A549 (cell line): ENCODE measurements at regions not wholly inside any gene's neighbourhood (a gene's known extent, or its start where the extent isn't known, plus 50 kb on each side); places are given as distances from the start of the nearest gene placed in this dataset.

Experiments used
- ATAC-seq, 2 experiments: fragments of 200-7000 bp in 1 of 2; fragments of >200 bp in 1 of 2; cut with Nextera tagmentation in 1 of 2; cut with Tn5 transposase in 1 of 2; 3 replicates each; pipeline versions ENCODE4 v1.8.0 to v1.9.1; 2018 to 2020; ENCODE audit warnings: mild to moderate bottlenecking in 1 of 2, moderate library complexity in 1 of 2
- CTCF ChIA-PET: fragments of 300-600 bp; sonication (Branson Sonifier 250); formaldehyde crosslinking; extraction: SDS; loops from one replicate; lab custom pipeline; 2021; ENCODE audit warnings: antibody characterized with exemption, inconsistent platforms; lab: Yijun Ruan, JAX
- POLR2A ChIA-PET: fragments of 350-600 bp; formaldehyde crosslinking; extraction: SDS; loops from one replicate; lab custom pipeline; 2021; ENCODE audit warnings: antibody characterized with exemption, inconsistent platforms; lab: Yijun Ruan, JAX
- DNase-seq, 2 experiments: peaks; one replicate each; pipeline versions ENCODE4 v3.0.0 to v3.0.0-alpha.2; 2011 to 2016; ENCODE audit warnings: low read depth in 1 of 2, low spot score in 1 of 2
- FAIRE-seq: peaks from 2 replicates; lab custom pipeline; 2011; peaks lifted over from hg19 to GRCh38; lab: Jason Lieb, UNC
- H3K27ac ChIP-seq, 2 experiments: fragments of >200 bp; sonication (Bioruptor Twin); formaldehyde crosslinking; 3 replicates each; pipeline ENCODE4 v1.5.1; 2016 to 2017
- H3K4me1 ChIP-seq: fragments of >200 bp; sonication (Bioruptor Twin); formaldehyde crosslinking; 3 replicates; pipeline ENCODE4 v1.6.1; 2016
- H3K4me2 ChIP-seq: fragments of >200 bp; sonication (Bioruptor Twin); formaldehyde crosslinking; 3 replicates; pipeline ENCODE4 v1.6.1; 2016
- H3K4me3 ChIP-seq: fragments of >200 bp; sonication (Bioruptor Twin); formaldehyde crosslinking; 3 replicates; pipeline ENCODE4 v1.5.1; 2016
- H3K9me3 ChIP-seq: fragments of >200 bp; sonication (Bioruptor Twin); formaldehyde crosslinking; 3 replicates; pipeline ENCODE4 v1.6.1; 2016
- BHLHE40 ChIP-seq: IDR thresholded peaks from 2 replicates; pipeline ENCODE4 v1.6.1; 2012; ENCODE audit warnings: low read depth, low read length, inconsistent platforms
- CBX8 ChIP-seq: fragments of 200-600 bp; sonication (generic); IDR thresholded peaks from 2 replicates; pipeline ENCODE4 v1.6.1; 2016
- CHD2 ChIP-seq: fragments of 150-350 bp; IDR thresholded peaks from 2 replicates; pipeline ENCODE4 v1.6.1; 2014; ENCODE audit warnings: low read length; ENCODE audit not compliant: partially characterized antibody
- EHF ChIP-seq: fragments of 250-450 bp; sonication (Bioruptor Pico); IDR thresholded peaks from 2 replicates; pipeline ENCODE4 v1.5.0; 2020; ENCODE audit warnings: mild to moderate bottlenecking
- EHMT2 ChIP-seq: fragments of 200-600 bp; sonication (generic); IDR thresholded peaks from 2 replicates; pipeline ENCODE4 v1.6.1; 2016; ENCODE audit warnings: antibody characterized with exemption, low read depth, mild to moderate bottlenecking, moderate library complexity
- KDM5A ChIP-seq: fragments of 200-600 bp; sonication (generic); IDR thresholded peaks from 2 replicates; pipeline ENCODE4 v1.6.1; 2016; ENCODE audit warnings: antibody characterized with exemption, mild to moderate bottlenecking
- MAFK ChIP-seq: fragments of 450-650 bp; IDR thresholded peaks from 2 replicates; pipeline ENCODE4 v1.6.1; 2014; ENCODE audit not compliant: partially characterized antibody
- MAZ ChIP-seq: fragments of 150-350 bp; IDR thresholded peaks from 2 replicates; pipeline ENCODE4 v1.6.1; 2014; ENCODE audit warnings: antibody characterized with exemption, low read depth, low read length, borderline replicate concordance
- MYC ChIP-seq: IDR thresholded peaks from 2 replicates; pipeline ENCODE4 v1.6.1; 2012; ENCODE audit warnings: mild to moderate bottlenecking, inconsistent platforms, low read length, improper control_type of control experiment, borderline replicate concordance
- NFE2L2 ChIP-seq: fragments of 150-350 bp; conservative IDR thresholded peaks from 2 replicates; pipeline ENCODE4 v1.6.1; 2014; ENCODE audit warnings: low read length
- PHF8 ChIP-seq: fragments of 200-600 bp; sonication (generic); IDR thresholded peaks from 2 replicates; pipeline ENCODE4 v1.6.1; 2016; ENCODE audit warnings: low read depth, mild to moderate bottlenecking, antibody characterized with exemption, moderate library complexity, borderline replicate concordance
- POLR2AphosphoS2 ChIP-seq: conservative IDR thresholded peaks from 2 replicates; pipeline ENCODE4 v1.6.1; 2012; ENCODE audit warnings: low read length, improper control_type of control experiment, inconsistent platforms
- RFX5 ChIP-seq: fragments of 450-650 bp; IDR thresholded peaks from 2 replicates; pipeline ENCODE4 v1.7.1; 2014; ENCODE audit warnings: antibody characterized with exemption, mild to moderate bottlenecking, moderate library complexity
- RNF2 ChIP-seq: fragments of 200-600 bp; sonication (generic); IDR thresholded peaks from 2 replicates; pipeline ENCODE4 v1.6.1; 2016; ENCODE audit warnings: low read depth, mild to moderate bottlenecking, antibody characterized with exemption, moderate library complexity, borderline replicate concordance
- SREBF2 ChIP-seq: fragments of 450-650 bp; IDR thresholded peaks from 2 replicates; pipeline ENCODE4 v1.6.1; 2014; ENCODE audit warnings: mild to moderate bottlenecking, moderate library complexity
- TFCP2L1 ChIP-seq: fragments of 250-450 bp; sonication (Bioruptor Pico); IDR thresholded peaks from 2 replicates; pipeline ENCODE4 v1.5.0; 2021; ENCODE audit warnings: mild to moderate bottlenecking
- ZC3H11A ChIP-seq: fragments of 450-650 bp; IDR thresholded peaks from 2 replicates; pipeline ENCODE4 v1.6.1; 2014; ENCODE audit warnings: antibody characterized with exemption, mild to moderate bottlenecking
- ZNF302 ChIP-seq: fragments of 250-450 bp; sonication (Bioruptor Pico); IDR thresholded peaks from 2 replicates; pipeline ENCODE4 v1.9.0; 2021; ENCODE audit warnings: inconsistent platforms, mild to moderate bottlenecking, moderate library complexity
- ZSCAN20 ChIP-seq: fragments of 250-450 bp; sonication (Bioruptor Pico); IDR thresholded peaks from 2 replicates; pipeline ENCODE4 v1.8.0; 2022; ENCODE audit warnings: mild to moderate bottlenecking, moderate library complexity
- WGBS: methylation state at CpG from one replicate; pipeline ENCODE4 v1.1.6; 2017; ENCODE audit errors: missing lambda C conversion rate; 5-methylcytosine and 5-hydroxymethylcytosine counted together
- TF ChIP-seq, protein P1 (sequence below): fragments of 450-650 bp; IDR thresholded peaks from 2 replicates; pipeline ENCODE4 v1.6.1; 2014; ENCODE audit warnings: antibody characterized with exemption
- TF ChIP-seq, protein P2 (sequence below): fragments of >200 bp; sonication (Bioruptor Twin); formaldehyde crosslinking; IDR thresholded peaks from 3 replicates; pipeline ENCODE4 v1.6.1; 2016
- TF ChIP-seq, protein P3 (sequence below): fragments of >200 bp; sonication (Bioruptor Twin); formaldehyde crosslinking; IDR thresholded peaks from 3 replicates; pipeline ENCODE4 v1.5.1; 2016
- TF ChIP-seq, protein P4 (sequence below): fragments of 150-350 bp; IDR thresholded peaks from 2 replicates; pipeline ENCODE4 v1.6.1; 2014; ENCODE audit warnings: low read depth, mild to moderate bottlenecking, low read length

DNA sequence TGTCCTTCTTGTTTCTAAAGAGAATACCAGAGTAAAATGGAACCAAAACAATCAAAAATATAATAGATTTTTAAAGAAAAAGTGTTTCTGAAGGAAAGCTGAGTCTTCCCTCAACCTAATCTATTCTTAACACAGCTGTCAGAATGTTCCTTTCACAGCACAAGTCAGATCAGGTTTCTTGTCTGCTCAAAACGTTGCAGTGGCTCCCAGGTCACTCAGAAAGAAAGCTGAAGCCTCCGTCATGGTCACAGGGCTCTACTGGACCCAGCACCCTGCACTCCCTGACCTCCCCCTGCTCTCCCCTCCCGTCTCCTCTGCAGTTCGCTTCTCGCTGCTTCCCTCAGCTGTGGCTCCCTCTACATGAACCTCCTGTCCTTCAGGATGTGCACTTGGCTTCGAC is 90.7 kb upstream of the PTPRM start (continued):
- TF ChIP-seq ZNF302 (CRISPR knock-in tag) (no peak), CHD2 (no peak), RNF2 (no peak), SREBF2 (no peak), MAZ (no peak), CBX8 (no peak), KDM5A (no peak), NFE2L2 (no peak), PHF8 (no peak)
- TF ChIP-seq, protein P1, sequence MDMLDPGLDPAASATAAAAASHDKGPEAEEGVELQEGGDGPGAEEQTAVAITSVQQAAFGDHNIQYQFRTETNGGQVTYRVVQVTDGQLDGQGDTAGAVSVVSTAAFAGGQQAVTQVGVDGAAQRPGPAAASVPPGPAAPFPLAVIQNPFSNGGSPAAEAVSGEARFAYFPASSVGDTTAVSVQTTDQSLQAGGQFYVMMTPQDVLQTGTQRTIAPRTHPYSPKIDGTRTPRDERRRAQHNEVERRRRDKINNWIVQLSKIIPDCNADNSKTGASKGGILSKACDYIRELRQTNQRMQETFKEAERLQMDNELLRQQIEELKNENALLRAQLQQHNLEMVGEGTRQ: no peak

DNA sequence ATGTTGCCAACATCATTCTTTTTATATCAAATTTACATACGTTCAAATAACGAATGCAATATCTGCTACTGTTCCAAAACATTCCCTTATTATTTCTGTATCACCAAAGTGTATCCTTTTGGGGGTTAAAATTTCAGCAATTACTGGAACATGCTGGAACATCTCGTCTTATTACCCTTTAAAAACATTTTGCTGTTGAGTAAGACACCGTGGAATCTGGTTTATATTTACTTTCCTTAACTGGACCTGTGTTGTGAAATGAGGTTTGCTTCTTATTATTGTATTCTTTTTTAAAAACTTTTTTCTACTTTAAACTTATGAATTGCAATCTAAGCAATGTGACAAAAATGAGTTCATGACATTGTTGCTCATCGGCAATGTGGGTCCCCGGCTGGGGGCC is 87.4 kb upstream of the PTPRM start:
- ATAC-seq (no peak), DNase-seq (no peak), FAIRE-seq (no peak)
- WGBS: 63% methylated on average over 6 of the region's 6 CpGs
- CTCF ChIA-PET: no interaction called here
- H3K4me2 ChIP-seq: no peak overlapping the region
- TF ChIP-seq, protein P2, sequence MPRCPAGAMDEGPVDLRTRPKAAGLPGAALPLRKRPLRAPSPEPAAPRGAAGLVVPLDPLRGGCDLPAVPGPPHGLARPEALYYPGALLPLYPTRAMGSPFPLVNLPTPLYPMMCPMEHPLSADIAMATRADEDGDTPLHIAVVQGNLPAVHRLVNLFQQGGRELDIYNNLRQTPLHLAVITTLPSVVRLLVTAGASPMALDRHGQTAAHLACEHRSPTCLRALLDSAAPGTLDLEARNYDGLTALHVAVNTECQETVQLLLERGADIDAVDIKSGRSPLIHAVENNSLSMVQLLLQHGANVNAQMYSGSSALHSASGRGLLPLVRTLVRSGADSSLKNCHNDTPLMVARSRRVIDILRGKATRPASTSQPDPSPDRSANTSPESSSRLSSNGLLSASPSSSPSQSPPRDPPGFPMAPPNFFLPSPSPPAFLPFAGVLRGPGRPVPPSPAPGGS: no peak
- TF ChIP-seq MAZ (no peak), TFCP2L1 (no peak), RFX5 (no peak), ZSCAN20 (CRISPR knock-in tag) (no peak)
- TF ChIP-seq, protein P3, sequence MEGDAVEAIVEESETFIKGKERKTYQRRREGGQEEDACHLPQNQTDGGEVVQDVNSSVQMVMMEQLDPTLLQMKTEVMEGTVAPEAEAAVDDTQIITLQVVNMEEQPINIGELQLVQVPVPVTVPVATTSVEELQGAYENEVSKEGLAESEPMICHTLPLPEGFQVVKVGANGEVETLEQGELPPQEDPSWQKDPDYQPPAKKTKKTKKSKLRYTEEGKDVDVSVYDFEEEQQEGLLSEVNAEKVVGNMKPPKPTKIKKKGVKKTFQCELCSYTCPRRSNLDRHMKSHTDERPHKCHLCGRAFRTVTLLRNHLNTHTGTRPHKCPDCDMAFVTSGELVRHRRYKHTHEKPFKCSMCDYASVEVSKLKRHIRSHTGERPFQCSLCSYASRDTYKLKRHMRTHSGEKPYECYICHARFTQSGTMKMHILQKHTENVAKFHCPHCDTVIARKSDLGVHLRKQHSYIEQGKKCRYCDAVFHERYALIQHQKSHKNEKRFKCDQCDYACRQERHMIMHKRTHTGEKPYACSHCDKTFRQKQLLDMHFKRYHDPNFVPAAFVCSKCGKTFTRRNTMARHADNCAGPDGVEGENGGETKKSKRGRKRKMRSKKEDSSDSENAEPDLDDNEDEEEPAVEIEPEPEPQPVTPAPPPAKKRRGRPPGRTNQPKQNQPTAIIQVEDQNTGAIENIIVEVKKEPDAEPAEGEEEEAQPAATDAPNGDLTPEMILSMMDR: no peak
- no peak overlapping the region for H3K27ac ChIP-seq
- H3K4me3 ChIP-seq: no peak overlapping the region
- H3K9me3 ChIP-seq: no peaks in the 10 kb centered on the region
- POLR2A ChIA-PET: no interaction called here
- H3K4me1 ChIP-seq: no peaks in the 10 kb centered on the region

DNA sequence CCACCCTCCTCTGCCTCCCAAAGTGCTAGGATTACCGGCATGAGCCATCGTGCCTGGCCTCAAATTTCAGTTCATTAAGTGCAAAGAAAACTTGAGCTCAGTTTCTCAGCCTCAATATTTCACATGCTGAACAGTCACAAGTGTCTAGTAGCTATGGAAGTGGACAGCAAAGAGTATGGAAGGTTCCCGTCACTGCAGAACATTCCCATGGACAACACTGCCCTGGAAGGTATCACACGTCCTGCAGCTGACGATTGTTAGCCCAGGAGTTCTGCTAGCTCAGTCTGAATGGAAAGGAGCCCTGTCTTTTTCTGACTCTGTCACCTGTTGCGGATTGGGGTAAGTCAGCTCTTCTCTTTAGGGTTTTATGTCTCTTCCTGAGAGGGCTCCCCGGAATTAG is 86.2 kb upstream of the PTPRM start:
- no peak for DNase-seq
- 77% methylated on average over 7 of the region's 7 CpGs for WGBS
- Histone ChIP-seq H3K4me3 (no peak overlapping the region), H3K4me2 (no peak overlapping the region), H3K27ac (no peak overlapping the region), H3K9me3 (no peaks in the 10 kb centered on the region), H3K4me1 (no peaks in the 10 kb centered on the region)
- no peak for ATAC-seq
- no peak for FAIRE-seq
- POLR2A ChIA-PET: no interaction called here
- CTCF ChIA-PET: no interaction called here
- TF ChIP-seq RFX5 (no peak), CHD2 (no peak), NFE2L2 (no peak), POLR2AphosphoS2 (no peak), EHF (no peak), MAFK (no peak), MYC (no peak), EHMT2 (no peak), MAZ (no peak), BHLHE40 (no peak), ZC3H11A (no peak)
- TF ChIP-seq, protein P4, sequence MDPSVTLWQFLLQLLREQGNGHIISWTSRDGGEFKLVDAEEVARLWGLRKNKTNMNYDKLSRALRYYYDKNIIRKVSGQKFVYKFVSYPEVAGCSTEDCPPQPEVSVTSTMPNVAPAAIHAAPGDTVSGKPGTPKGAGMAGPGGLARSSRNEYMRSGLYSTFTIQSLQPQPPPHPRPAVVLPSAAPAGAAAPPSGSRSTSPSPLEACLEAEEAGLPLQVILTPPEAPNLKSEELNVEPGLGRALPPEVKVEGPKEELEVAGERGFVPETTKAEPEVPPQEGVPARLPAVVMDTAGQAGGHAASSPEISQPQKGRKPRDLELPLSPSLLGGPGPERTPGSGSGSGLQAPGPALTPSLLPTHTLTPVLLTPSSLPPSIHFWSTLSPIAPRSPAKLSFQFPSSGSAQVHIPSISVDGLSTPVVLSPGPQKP: no peak
